HEK293 (cell line): ENCODE measurements at regions not wholly inside any gene's neighbourhood (a gene's known extent, or its start where the extent isn't known, plus 50 kb on each side); places are given as distances from the start of the nearest gene placed in this dataset.

Experiments
- CTCF ChIA-PET: fragments of 350-600 bp; formaldehyde crosslinking; extraction: SDS; loops from one replicate; lab custom pipeline; 2021; ENCODE audit warnings: antibody characterized with exemption; lab: Yijun Ruan, JAX
- POLR2A ChIA-PET: fragments of 300-600 bp; formaldehyde crosslinking; extraction: SDS; loops from one replicate; lab custom pipeline; 2020; ENCODE audit warnings: antibody characterized with exemption, inconsistent platforms; lab: Yijun Ruan, JAX
- H3K27ac ChIP-seq: fragments of 200-500 bp; sonication (Bioruptor generic); 2 replicates; pipeline ENCODE4 v1.5.1; 2014; ENCODE audit warnings: low read depth, low read length, control low read depth, inconsistent platforms; ENCODE audit errors: extremely low read depth
- H3K36me3 ChIP-seq, 2 experiments: fragments of 200-500 bp in 1 of 2; sonication (Bioruptor generic) in 1 of 2; 1 replicate in 1 of 2; 2 replicates in 1 of 2; pipeline ENCODE4 v1.5.1; 2014 to 2017; ENCODE audit warnings: inconsistent platforms in 2 of 2, low read length in 2 of 2; ENCODE audit not compliant: control insufficient read depth in 2 of 2, insufficient read depth in 1 of 2
- H3K4me1 ChIP-seq: fragments of 200-500 bp; sonication (Bioruptor generic); 2 replicates; pipeline ENCODE4 v1.5.1; 2014; ENCODE audit warnings: mild to moderate bottlenecking, low read length, inconsistent platforms; ENCODE audit not compliant: control insufficient read depth, insufficient read depth
- H3K4me3 ChIP-seq: 2 replicates; pipeline ENCODE4 v1.5.1; 2011; ENCODE audit warnings: low read depth, mild to moderate bottlenecking, control low read depth, low read length, moderate library complexity
- H3K9me3 ChIP-seq: fragments of 200-500 bp; sonication (Bioruptor generic); 2 replicates; pipeline ENCODE4 v1.5.1; 2014; ENCODE audit warnings: low read depth, low read length, inconsistent platforms; ENCODE audit not compliant: control insufficient read depth, insufficient read depth
- IKZF3 ChIP-seq: fragments of 450-650 bp; IDR thresholded peaks from 2 replicates; pipeline ENCODE4 v1.5.0; 2018; ENCODE audit warnings: missing biosample characterization, mild to moderate bottlenecking, missing genetic modification characterization, moderate library complexity
- SP2 ChIP-seq: fragments of 450-650 bp; formaldehyde crosslinking; IDR thresholded peaks from 2 replicates; pipeline ENCODE4 v1.5.1; 2016; ENCODE audit warnings: missing biosample characterization, missing genetic modification characterization
- ZBTB21 ChIP-seq: fragments of 450-650 bp; formaldehyde crosslinking; IDR thresholded peaks from 2 replicates; pipeline ENCODE4 v1.5.1; 2017; ENCODE audit warnings: missing biosample characterization, missing genetic modification characterization
- ZNF394 ChIP-seq: fragments of 450-650 bp; formaldehyde crosslinking; IDR thresholded peaks from 2 replicates; pipeline ENCODE4 v1.5.1; 2016; ENCODE audit warnings: missing biosample characterization, missing genetic modification characterization, mild to moderate bottlenecking, moderate library complexity, borderline replicate concordance
- ZNF629 ChIP-seq: fragments of 450-650 bp; formaldehyde crosslinking; IDR thresholded peaks from 2 replicates; pipeline ENCODE4 v1.5.1; 2017; ENCODE audit warnings: missing biosample characterization, missing genetic modification characterization
- ZNF664 ChIP-seq: fragments of 450-650 bp; formaldehyde crosslinking; IDR thresholded peaks from 2 replicates; pipeline ENCODE4 v1.5.1; 2016; ENCODE audit warnings: missing biosample characterization, missing genetic modification characterization
- ZNF768 ChIP-seq: fragments of 450-650 bp; formaldehyde crosslinking; IDR thresholded peaks from 2 replicates; pipeline ENCODE4 v1.5.1; 2018; ENCODE audit warnings: missing biosample characterization, mild to moderate bottlenecking, missing genetic modification characterization
- ZXDB ChIP-seq: fragments of 450-650 bp; formaldehyde crosslinking; IDR thresholded peaks from 2 replicates; pipeline ENCODE4 v1.5.1; 2016; ENCODE audit warnings: missing biosample characterization, missing genetic modification characterization
- TF ChIP-seq, protein P1 (sequence below): fragments of 450-650 bp; formaldehyde crosslinking; IDR thresholded peaks from 2 replicates; pipeline ENCODE4 v1.5.1; 2016; ENCODE audit warnings: missing biosample characterization, missing genetic modification characterization
- TF ChIP-seq, protein P2 (sequence below): fragments of 450-650 bp; formaldehyde crosslinking; optimal IDR thresholded peaks from 2 replicates; pipeline ENCODE3; 2016; ENCODE audit warnings: missing biosample characterization, mild to moderate bottlenecking, missing genetic modification characterization
- TF ChIP-seq, protein P3 (sequence below): fragments of 450-650 bp; formaldehyde crosslinking; IDR thresholded peaks from 2 replicates; pipeline ENCODE4 v1.5.1; 2016; ENCODE audit warnings: missing biosample characterization, missing genetic modification characterization
- TF ChIP-seq, protein P4 (sequence below): fragments of 450-650 bp; formaldehyde crosslinking; IDR thresholded peaks from 2 replicates; pipeline ENCODE4 v1.5.1; 2016; ENCODE audit warnings: missing biosample characterization, missing genetic modification characterization
- TF ChIP-seq, protein P5 (sequence below): fragments of 450-650 bp; formaldehyde crosslinking; IDR thresholded peaks from 2 replicates; pipeline ENCODE4 v1.5.1; 2016; ENCODE audit warnings: missing biosample characterization, missing genetic modification characterization

DNA sequence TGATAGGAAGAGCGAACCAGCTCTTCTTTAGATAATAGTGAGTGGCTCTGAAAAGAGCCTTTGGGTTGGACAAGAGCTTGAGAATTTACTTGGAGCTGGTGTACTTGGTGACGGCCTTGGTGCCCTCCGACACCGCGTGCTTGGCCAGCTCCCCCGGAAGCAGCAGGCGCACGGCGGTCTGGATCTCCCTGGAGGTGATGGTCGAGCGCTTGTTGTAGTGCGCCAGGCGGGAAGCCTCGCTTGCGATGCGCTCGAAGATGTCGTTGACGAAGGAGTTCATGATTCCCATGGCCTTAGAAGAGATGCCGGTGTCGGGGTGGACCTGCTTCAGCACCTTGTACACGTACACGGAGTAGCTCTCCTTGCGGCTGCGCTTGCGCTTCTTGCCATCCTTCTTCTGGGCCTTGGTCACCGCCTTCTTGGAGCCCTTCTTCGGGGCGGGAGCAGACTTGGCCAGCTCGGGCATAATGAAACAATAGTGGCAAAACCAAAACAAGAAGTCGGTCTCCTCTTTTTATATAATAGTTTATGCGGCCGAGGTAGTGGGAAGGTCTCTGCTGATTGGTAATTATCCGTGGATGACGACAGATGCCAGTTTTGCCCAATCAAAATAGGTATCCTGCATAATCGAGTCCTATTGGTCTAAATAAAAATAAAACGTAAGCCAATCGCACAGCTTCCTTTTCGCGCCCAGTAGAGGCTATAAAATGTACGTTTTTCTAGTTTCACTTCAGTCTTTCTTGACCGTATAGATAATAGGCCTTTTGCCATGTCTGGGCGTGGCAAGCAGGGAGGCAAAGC lies 104.6 kb downstream of the OR2B2 start (continued):
- TF ChIP-seq, protein P1, sequence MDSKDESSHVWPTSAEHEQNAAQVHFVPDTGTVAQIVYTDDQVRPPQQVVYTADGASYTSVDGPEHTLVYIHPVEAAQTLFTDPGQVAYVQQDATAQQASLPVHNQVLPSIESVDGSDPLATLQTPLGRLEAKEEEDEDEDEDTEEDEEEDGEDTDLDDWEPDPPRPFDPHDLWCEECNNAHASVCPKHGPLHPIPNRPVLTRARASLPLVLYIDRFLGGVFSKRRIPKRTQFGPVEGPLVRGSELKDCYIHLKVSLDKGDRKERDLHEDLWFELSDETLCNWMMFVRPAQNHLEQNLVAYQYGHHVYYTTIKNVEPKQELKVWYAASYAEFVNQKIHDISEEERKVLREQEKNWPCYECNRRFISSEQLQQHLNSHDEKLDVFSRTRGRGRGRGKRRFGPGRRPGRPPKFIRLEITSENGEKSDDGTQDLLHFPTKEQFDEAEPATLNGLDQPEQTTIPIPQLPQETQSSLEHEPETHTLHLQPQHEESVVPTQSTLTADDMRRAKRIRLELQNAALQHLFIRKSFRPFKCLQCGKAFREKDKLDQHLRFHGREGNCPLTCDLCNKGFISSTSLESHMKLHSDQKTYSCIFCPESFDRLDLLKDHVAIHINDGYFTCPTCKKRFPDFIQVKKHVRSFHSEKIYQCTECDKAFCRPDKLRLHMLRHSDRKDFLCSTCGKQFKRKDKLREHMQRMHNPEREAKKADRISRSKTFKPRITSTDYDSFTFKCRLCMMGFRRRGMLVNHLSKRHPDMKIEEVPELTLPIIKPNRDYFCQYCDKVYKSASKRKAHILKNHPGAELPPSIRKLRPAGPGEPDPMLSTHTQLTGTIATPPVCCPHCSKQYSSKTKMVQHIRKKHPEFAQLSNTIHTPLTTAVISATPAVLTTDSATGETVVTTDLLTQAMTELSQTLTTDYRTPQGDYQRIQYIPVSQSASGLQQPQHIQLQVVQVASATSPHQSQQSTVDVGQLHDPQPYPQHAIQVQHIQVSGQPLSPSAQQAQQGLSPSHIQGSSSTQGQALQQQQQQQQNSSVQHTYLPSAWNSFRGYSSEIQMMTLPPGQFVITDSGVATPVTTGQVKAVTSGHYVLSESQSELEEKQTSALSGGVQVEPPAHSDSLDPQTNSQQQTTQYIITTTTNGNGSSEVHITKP = peak; percentile 82
- TF ChIP-seq, protein P2, sequence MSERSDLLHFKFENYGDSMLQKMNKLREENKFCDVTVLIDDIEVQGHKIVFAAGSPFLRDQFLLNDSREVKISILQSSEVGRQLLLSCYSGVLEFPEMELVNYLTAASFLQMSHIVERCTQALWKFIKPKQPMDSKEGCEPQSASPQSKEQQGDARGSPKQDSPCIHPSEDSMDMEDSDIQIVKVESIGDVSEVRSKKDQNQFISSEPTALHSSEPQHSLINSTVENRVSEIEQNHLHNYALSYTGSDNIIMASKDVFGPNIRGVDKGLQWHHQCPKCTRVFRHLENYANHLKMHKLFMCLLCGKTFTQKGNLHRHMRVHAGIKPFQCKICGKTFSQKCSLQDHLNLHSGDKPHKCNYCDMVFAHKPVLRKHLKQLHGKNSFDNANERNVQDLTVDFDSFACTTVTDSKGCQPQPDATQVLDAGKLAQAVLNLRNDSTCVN (tag by site-specific recombination) = peak; percentile 26
- TF ChIP-seq ZBTB21 (peak; percentile 24; the same call in 1 of the 2 replicates), SP2 (tag by site-specific recombination) (peak; percentile 88), ZNF629 (tag by site-specific recombination) (peak; percentile 71)

DNA sequence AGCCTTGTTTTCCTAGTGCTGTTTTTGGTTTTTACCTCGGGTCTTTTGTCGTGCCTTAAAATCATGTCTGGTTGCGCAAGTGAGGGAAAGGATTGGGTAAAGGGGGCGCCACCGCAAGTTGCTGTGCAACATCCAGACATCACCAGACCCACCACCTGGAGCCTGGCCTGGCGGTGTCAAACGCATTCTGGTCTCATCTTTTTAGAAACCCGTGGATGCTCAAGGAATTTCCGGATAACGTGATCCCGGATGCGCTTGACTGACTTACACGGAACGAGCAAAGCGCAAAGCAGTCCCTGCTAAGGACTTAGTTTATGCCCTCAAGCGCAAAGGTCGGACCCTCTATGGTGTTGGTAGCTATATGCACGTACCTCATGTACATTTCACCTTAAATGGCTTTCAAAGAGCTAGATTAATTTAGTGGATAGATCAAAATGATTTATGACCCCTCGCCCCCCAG lies 105.2 kb downstream of the OR2B2 start:
- H3K4me3 ChIP-seq = peak overlapping the region; percentile 48
- H3K9me3 ChIP-seq = no peaks in the 10 kb centered on the region
- TF ChIP-seq IKZF3 (tag by site-specific recombination) (peak; percentile 40; the same call in 1 of the 2 replicates), ZNF664 (tag by site-specific recombination) (peak; percentile 5; the same call in 1 of the 2 replicates), ZNF768 (tag by site-specific recombination) (0 out of 2 replicates have a peak, but pooled peaks have one; percentile 23), ZXDB (tag by site-specific recombination) (no peak), ZNF394 (tag by site-specific recombination) (no peak)
- TF ChIP-seq, protein P3, sequence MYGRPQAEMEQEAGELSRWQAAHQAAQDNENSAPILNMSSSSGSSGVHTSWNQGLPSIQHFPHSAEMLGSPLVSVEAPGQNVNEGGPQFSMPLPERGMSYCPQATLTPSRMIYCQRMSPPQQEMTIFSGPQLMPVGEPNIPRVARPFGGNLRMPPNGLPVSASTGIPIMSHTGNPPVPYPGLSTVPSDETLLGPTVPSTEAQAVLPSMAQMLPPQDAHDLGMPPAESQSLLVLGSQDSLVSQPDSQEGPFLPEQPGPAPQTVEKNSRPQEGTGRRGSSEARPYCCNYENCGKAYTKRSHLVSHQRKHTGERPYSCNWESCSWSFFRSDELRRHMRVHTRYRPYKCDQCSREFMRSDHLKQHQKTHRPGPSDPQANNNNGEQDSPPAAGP = no peak
- TF ChIP-seq, protein P4, sequence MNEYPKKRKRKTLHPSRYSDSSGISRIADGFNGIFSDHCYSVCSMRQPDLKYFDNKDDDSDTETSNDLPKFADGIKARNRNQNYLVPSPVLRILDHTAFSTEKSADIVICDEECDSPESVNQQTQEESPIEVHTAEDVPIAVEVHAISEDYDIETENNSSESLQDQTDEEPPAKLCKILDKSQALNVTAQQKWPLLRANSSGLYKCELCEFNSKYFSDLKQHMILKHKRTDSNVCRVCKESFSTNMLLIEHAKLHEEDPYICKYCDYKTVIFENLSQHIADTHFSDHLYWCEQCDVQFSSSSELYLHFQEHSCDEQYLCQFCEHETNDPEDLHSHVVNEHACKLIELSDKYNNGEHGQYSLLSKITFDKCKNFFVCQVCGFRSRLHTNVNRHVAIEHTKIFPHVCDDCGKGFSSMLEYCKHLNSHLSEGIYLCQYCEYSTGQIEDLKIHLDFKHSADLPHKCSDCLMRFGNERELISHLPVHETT (tag by site-specific recombination) = 0 out of 2 replicates have a peak, but pooled peaks have one; percentile 1
- TF ChIP-seq, protein P5, sequence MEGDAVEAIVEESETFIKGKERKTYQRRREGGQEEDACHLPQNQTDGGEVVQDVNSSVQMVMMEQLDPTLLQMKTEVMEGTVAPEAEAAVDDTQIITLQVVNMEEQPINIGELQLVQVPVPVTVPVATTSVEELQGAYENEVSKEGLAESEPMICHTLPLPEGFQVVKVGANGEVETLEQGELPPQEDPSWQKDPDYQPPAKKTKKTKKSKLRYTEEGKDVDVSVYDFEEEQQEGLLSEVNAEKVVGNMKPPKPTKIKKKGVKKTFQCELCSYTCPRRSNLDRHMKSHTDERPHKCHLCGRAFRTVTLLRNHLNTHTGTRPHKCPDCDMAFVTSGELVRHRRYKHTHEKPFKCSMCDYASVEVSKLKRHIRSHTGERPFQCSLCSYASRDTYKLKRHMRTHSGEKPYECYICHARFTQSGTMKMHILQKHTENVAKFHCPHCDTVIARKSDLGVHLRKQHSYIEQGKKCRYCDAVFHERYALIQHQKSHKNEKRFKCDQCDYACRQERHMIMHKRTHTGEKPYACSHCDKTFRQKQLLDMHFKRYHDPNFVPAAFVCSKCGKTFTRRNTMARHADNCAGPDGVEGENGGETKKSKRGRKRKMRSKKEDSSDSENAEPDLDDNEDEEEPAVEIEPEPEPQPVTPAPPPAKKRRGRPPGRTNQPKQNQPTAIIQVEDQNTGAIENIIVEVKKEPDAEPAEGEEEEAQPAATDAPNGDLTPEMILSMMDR (tag by site-specific recombination) = no peak
- ChIA-PET CTCF (interaction anchor here (0.6 to 5.0 kb wide), 4 partner anchors 10 to 650 kb away, joined by 3 to 31 read pairs (median 4); no protein-coding TSS in a partner anchor), POLR2A (interaction anchor here (0.9 to 7.5 kb wide), 21 partner anchors 11 to 735 kb away, joined by 3 to 220 read pairs (median 7); a partner anchor contains a TSS)
- H3K4me1 ChIP-seq = peaks cover 5% of the 10 kb centered on the region; the same call in 1 of the 2 replicates
- peak overlapping the region; percentile 70 for H3K27ac ChIP-seq
- H3K36me3 ChIP-seq = no peaks in the 10 kb centered on the region
